Activated naive CD4-positive, alpha-beta T cell treated with anti-CD3 and anti-CD28 coated beads, Interleukin-2, amount 10 ng/mL, durations not matched to agents 7 days and 5 days (primary cell): ENCODE measurements at regions not wholly inside any gene's neighbourhood (a gene's known extent, or its start where the extent isn't known, plus 50 kb on each side); places are given as distances from the start of the nearest gene placed in this dataset.

ENCODE experiments used
- CTCF ChIA-PET: fragments of 350-600 bp; sonication (Branson Sonifier 250); formaldehyde crosslinking; loops from one replicate; lab custom pipeline; 2021; ENCODE audit warnings: antibody characterized with exemption; lab: Charles Lee
- DNase-seq: peaks from one replicate; pipeline ENCODE4 v3.0.0-alpha.2; 2020
- H3K27ac Mint-ChIP-seq: one replicate; pipeline ENCODE4 v1.8.0; 2021; ENCODE audit warnings: mild to moderate bottlenecking, moderate library complexity, mixed read lengths
- H3K27me3 Mint-ChIP-seq: one replicate; pipeline ENCODE4 v1.8.0; 2021; ENCODE audit warnings: mild to moderate bottlenecking, mixed read lengths
- H3K36me3 Mint-ChIP-seq: one replicate; pipeline ENCODE4 v1.8.0; 2021; ENCODE audit warnings: mixed read lengths
- H3K4me1 Mint-ChIP-seq: one replicate; pipeline ENCODE4 v1.8.0; 2021; ENCODE audit warnings: mixed read lengths
- H3K4me3 Mint-ChIP-seq: one replicate; pipeline ENCODE4 v1.8.0; 2021; ENCODE audit warnings: mild to moderate bottlenecking, moderate library complexity, mixed read lengths
- H3K9me3 Mint-ChIP-seq: one replicate; pipeline ENCODE4 v1.8.0; 2021; ENCODE audit warnings: mixed read lengths

DNA sequence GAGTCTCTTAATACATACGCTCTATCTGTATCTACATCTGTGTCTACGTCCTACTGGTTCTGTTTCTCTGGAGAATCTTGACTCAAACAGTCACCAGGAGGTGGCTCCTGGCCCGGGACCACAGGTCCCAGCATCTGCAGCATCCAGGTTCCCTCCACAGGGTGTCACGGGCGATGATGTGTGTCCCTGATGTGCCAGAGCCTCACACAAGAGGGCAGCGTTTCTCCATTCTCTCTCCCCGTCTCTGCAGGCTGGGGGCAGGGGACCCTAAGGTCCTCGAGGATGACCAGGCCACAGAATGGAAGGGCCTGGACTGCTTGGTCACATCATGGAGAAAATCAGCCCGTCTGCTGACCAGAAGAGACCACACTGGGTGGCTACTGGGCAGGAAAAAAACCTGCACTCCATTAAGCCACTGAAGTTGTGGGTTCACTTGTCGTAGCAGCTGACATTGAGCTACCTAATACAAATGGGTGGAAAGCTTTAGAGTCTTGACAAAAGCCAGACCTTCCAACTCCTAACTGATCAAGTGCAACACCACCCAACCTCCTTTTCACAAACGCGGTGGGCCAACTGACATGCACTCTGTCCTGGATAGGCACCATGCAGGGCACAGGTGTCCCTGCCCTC lies 392.5 kb downstream of the CTTN start:
- CTCF ChIA-PET = no interaction called here
- Mint-ChIP-seq H3K36me3 (no peaks in the 10 kb centered on the region), H3K27ac (no peak overlapping the region), H3K9me3 (peaks cover 26% of the 10 kb centered on the region), H3K4me1 (no peaks in the 10 kb centered on the region), H3K4me3 (no peak overlapping the region), H3K27me3 (no peaks in the 10 kb centered on the region)
- no peak for DNase-seq

DNA sequence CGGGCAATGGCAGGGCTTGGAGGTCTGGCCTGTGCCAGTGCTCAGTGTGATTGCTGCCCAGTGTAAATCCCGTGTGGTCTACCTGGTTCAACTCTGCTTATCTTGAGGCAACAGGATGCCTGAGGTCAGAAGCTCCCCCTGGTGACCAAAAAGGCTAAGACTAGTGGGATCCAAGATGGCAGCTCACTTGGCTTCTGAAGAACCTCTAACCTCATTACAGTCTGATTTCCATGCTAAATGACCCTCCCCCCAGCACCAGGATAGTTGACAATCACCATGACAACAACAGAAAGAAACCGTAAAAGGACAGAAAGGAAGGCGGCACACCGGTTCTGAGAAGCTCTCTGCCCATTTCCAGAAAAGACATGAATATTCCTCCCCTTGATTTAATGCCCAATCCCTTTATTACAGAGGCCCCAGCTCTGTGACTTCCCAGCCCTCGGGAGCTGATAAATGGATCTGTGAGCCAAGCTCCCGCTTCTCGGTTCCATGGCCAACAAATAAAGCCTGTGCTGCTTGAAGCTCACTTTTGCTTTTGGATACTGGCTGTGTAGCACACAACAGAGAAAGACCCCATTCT lies 398.4 kb downstream of the CTTN start:
- CTCF ChIA-PET = no interaction called here
- Mint-ChIP-seq H3K9me3 (peaks cover 32% of the 10 kb centered on the region), H3K36me3 (no peaks in the 10 kb centered on the region), H3K4me1 (no peaks in the 10 kb centered on the region), H3K4me3 (no peak overlapping the region), H3K27ac (no peak overlapping the region), H3K27me3 (no peaks in the 10 kb centered on the region)
- DNase-seq = no peak

DNA sequence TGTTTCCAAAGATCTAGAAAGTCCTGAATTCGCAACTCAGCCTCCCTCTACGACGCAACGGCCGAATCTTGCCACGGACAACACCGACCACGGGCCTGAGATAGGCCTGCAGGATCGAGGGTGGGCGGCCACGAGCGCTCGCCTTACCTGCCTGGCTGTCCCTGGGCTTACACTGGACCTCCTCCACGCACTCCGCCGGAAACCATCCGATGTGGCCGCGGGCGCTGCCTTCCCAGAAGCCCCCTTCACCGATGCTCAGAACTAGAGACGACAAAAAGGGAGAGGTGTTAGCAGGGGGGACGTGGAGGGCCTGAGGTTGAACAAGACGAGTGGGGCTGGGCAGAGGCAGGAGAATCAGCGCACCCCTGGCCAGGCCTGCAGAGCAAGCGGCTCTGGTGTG lies 400.0 kb downstream of the CTTN start:
- Mint-ChIP-seq H3K27me3 (no peaks in the 10 kb centered on the region), H3K4me1 (no peaks in the 10 kb centered on the region), H3K4me3 (no peak overlapping the region), H3K36me3 (no peaks in the 10 kb centered on the region), H3K9me3 (peaks cover 22% of the 10 kb centered on the region), H3K27ac (no peak overlapping the region)
- no peak for DNase-seq
- CTCF ChIA-PET = no interaction called here

DNA sequence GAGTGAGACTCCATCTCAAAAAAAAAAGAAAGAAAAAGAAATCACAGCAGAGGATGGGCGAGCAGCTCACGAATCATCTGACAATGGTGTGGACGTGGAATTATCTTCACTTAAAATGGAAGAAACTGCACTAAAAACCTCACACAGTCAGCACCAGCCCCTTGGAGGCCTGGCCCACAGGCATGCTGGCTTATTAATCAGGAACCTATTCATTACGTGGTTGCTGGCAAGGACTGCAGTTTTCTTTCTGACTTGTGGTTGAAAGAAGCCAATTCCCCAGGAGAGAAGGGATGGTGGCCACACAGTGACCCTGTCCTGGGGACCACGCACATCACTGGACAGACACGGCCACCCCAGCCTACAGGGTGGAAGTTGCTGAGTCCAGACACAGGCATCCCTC lies 401.1 kb downstream of the CTTN start:
- no peak overlapping the region for H3K4me3 Mint-ChIP-seq
- peaks cover 16% of the 10 kb centered on the region for H3K9me3 Mint-ChIP-seq
- DNase-seq = no peak
- no peaks in the 10 kb centered on the region for H3K4me1 Mint-ChIP-seq
- no peaks in the 10 kb centered on the region for H3K36me3 Mint-ChIP-seq
- H3K27ac Mint-ChIP-seq = no peak overlapping the region
- H3K27me3 Mint-ChIP-seq = peaks cover 5% of the 10 kb centered on the region
- CTCF ChIA-PET = no interaction called here

DNA sequence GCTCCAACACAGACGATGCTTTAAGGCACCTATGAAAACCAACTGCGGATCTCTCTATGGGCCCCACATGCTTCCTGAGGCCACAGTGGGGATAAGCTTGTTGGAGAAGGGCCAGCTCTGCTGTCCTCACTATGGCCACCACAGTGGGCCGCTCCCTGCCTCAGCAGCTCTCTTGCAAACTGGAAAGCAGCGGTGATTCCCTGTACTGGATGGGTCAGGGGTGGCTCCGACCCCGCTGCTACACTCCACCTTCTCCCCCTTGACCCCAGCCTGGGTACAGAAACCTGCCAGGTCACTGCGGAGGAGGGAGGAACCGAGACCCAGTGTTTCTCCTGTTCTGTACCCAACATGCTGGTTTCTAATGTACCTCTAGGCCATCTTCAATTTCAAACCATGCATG lies 403.9 kb downstream of the CTTN start:
- CTCF ChIA-PET = no interaction called here
- H3K36me3 Mint-ChIP-seq = no peaks in the 10 kb centered on the region

DNA sequence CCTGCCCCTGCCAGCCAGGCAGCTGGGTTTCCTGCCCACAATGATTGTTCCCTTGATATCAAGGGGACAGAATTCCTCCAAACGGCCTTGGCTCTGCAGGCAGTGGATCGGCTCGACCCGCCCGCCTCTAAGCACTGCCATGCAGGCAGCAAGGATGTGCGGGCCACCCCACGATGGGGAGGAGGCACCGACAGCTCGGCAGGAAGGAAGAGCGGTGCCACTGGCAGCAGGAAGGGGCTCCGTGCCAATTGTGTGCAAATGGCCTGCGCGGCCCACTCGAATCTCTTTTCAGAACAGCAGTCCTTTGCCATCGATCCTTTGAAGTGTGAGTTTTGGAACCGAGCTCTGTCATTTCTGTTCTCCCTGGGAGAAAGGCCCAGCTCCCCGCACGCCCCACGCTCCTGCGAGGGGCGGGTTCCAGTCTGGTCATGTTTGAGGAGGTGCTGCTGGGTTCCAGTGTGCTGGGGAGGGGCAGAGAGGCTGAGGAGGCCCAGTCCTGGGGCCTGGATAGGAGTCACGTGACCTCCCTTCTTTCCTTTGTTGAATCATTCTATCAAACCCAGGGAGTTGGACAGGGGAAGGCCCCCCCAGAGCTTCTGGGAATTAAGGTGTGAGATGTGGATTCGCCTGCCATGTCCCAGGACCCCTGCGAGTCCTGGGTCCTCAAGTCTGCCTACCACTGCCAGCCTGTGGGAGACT lies 406.0 kb downstream of the CTTN start:
- no peaks in the 10 kb centered on the region for H3K4me1 Mint-ChIP-seq
- no peaks in the 10 kb centered on the region for H3K9me3 Mint-ChIP-seq
- CTCF ChIA-PET = no interaction called here

More for the DNA sequence above, 403.9 kb downstream of the CTTN start:
- DNase-seq = no peak
- Mint-ChIP-seq H3K27ac (no peak overlapping the region), H3K4me1 (no peaks in the 10 kb centered on the region), H3K4me3 (no peak overlapping the region), H3K9me3 (peaks cover 3% of the 10 kb centered on the region), H3K27me3 (peaks cover 11% of the 10 kb centered on the region)

DNA sequence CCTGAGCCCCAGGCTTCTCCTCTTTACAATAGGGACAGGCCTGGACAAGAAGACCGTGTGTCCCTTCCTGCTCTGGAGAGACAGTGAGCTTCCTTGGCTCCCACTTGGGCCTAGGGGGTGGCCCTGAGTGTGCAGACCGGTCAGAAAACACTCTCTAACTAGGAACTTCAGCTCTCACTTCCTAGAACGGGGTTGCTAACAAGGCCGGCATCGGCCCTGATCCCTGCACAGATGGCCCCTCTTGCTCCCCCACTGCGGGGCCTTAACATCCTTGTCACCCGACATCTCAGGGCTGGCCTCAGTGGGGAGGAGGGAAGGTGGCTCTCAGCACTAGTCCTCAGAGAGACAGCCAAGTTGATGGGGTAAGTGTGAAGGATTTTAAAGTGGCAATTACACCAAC lies 406.9 kb downstream of the CTTN start:
- no peaks in the 10 kb centered on the region for H3K4me1 Mint-ChIP-seq
- H3K27ac Mint-ChIP-seq = no peak overlapping the region
- CTCF ChIA-PET = no interaction called here
- no peak for DNase-seq
- no peaks in the 10 kb centered on the region for H3K36me3 Mint-ChIP-seq
- no peak overlapping the region for H3K4me3 Mint-ChIP-seq
- no peaks in the 10 kb centered on the region for H3K9me3 Mint-ChIP-seq
- peaks cover 11% of the 10 kb centered on the region for H3K27me3 Mint-ChIP-seq

More for the DNA sequence above, 406.0 kb downstream of the CTTN start:
- Mint-ChIP-seq H3K27me3 (peaks cover 11% of the 10 kb centered on the region), H3K36me3 (no peaks in the 10 kb centered on the region), H3K4me3 (no peak overlapping the region), H3K27ac (no peak overlapping the region)
- DNase-seq = no peak

DNA sequence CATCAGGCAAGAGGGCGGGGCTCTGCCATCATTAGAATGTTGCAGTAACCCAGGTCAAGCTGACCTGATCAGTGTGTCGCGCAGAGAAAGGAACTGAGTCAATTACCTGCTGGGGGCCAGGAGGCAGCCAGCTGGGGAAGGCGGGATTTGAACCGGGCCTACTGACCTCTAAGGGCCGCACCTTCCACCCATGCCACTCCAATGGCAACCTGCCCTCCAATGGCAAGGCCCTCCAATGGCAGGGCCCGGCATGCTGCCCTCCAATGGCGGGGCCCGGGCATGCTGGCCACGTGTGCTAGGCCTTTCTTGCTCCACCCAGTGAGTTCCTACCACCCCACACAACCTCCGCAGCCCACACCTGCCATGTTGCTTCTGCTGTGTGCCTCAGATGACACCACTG lies 407.6 kb downstream of the CTTN start:
- CTCF ChIA-PET = no interaction called here
- H3K36me3 Mint-ChIP-seq = no peaks in the 10 kb centered on the region
- H3K4me1 Mint-ChIP-seq = no peaks in the 10 kb centered on the region

DNA sequence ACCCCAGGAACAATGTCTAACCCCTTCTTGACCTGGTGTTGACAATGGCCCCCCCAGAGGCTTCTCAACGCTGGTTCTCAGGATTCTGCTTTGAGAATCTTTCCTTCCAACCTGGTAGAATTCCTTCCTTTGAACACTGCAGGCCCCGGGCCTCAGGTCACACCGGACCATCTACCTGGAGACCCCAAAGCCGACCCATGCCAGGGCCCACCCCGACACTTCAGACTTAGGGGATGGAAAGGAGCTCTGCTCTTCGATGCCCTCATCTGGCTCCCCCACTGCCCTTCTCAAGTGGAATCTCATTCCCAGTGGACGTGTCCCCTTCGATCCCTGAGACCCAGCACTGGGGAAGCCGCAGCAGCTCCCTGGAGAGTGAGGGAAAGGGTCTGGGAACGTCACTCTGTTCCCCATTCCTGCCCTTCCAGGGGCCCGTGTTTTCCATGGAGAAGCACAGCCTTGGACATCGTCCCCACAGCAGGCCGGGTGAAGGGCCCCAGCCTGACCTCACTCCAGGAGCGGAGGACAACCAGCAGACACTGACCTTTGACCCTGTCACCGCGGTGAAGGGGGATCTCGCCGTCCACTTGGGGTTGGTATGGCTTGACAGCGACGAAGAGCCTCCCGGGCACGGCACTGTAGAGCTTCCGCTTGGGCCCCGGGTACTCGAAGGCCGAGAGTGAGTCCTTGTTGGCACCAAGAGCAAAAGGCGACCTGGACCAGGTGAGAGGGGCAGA lies 408.3 kb downstream of the CTTN start:
- DNase-seq = no peak
- no peaks in the 10 kb centered on the region for H3K36me3 Mint-ChIP-seq
- CTCF ChIA-PET = no interaction called here
- peaks cover 11% of the 10 kb centered on the region for H3K27me3 Mint-ChIP-seq
- H3K9me3 Mint-ChIP-seq = no peaks in the 10 kb centered on the region
- no peak overlapping the region for H3K27ac Mint-ChIP-seq
- no peaks in the 10 kb centered on the region for H3K4me1 Mint-ChIP-seq
- no peak overlapping the region for H3K4me3 Mint-ChIP-seq

More for the DNA sequence above, 407.6 kb downstream of the CTTN start:
- no peak for DNase-seq
- H3K27me3 Mint-ChIP-seq = peaks cover 11% of the 10 kb centered on the region
- no peak overlapping the region for H3K27ac Mint-ChIP-seq
- no peak overlapping the region for H3K4me3 Mint-ChIP-seq
- H3K9me3 Mint-ChIP-seq = no peaks in the 10 kb centered on the region

DNA sequence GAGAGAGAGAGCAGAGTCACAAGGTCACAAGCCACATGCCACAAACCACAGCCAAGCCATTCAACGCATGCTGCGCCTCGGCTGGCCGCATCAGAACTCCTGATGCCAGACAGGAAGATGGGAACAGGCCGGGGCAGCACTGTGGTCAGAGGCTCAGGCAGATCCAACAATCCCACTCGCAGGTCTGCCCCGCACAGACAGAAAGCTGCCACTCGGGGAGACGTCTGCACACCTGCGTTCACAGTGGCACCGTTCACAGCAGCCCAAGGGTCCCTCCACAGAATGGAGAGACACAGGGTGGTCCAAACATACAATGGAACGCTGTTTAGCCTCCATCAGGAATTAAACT lies 408.8 kb downstream of the CTTN start:
- CTCF ChIA-PET = no interaction called here
- Mint-ChIP-seq H3K4me3 (no peak overlapping the region), H3K4me1 (no peaks in the 10 kb centered on the region), H3K27me3 (peaks cover 11% of the 10 kb centered on the region), H3K36me3 (no peaks in the 10 kb centered on the region), H3K27ac (no peak overlapping the region), H3K9me3 (no peaks in the 10 kb centered on the region)
- DNase-seq = no peak

DNA sequence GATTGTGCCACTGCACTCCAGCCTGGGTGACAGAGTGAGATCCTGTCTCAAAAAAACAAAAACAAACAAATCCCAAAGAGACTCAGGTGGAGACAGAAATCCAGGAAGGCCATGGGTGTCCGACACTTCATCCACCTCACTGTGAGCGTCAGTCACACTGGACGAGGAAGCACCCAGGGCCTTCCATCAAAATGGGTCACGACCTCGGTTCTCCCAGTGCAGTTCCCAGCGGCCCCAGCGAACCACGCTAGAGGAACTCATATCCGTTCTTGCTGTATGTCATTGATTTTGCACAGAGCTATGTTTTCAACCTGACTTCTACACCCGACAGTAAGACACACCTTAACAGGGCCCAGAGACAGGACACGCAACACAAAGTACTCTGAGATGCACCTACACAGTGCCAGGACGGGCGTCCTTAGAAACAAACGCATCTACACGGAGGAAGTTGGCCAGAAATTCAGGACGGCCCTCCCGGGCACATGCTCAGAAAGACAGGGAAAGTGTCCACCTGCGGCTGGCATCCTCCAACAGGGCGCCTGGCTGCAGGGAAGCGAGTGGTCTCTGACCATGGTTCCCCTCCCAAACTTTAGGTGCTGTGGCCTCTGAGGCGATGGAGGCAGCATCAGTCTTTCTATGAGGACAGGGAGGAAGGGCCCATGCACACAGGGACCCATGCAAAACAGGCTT lies 410.5 kb downstream of the CTTN start:
- no peaks in the 10 kb centered on the region for H3K36me3 Mint-ChIP-seq
- peaks cover 11% of the 10 kb centered on the region for H3K27me3 Mint-ChIP-seq
- H3K27ac Mint-ChIP-seq = no peak overlapping the region
- DNase-seq = no peak
- CTCF ChIA-PET = no interaction called here
- H3K4me1 Mint-ChIP-seq = no peaks in the 10 kb centered on the region
- no peaks in the 10 kb centered on the region for H3K9me3 Mint-ChIP-seq
- no peak overlapping the region for H3K4me3 Mint-ChIP-seq

DNA sequence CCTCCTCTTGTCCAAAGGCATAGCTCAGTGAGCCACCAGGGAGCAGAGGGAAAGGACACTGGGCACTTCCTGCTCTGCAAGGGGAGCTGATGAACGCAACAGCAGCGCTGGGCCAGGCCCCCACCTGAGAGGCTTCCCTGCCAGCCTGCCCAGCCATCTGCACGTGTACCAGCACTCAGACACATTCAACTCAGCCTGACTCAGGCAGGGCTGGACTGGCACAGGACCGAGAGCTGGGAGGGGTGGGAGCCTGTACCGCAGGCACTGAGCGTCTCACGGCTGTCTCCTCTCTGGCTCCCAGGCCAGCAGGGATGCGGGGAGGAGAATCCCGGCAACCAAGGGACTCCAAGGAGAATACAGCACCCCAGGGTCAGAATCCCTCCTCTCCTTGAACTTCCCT lies 411.8 kb downstream of the CTTN start:
- DNase-seq = no peak
- no peak overlapping the region for H3K27ac Mint-ChIP-seq
- H3K4me1 Mint-ChIP-seq = no peaks in the 10 kb centered on the region
- no peaks in the 10 kb centered on the region for H3K36me3 Mint-ChIP-seq
- H3K4me3 Mint-ChIP-seq = no peak overlapping the region
- peaks cover 2% of the 10 kb centered on the region for H3K27me3 Mint-ChIP-seq
- CTCF ChIA-PET = no interaction called here
- H3K9me3 Mint-ChIP-seq = no peaks in the 10 kb centered on the region

DNA sequence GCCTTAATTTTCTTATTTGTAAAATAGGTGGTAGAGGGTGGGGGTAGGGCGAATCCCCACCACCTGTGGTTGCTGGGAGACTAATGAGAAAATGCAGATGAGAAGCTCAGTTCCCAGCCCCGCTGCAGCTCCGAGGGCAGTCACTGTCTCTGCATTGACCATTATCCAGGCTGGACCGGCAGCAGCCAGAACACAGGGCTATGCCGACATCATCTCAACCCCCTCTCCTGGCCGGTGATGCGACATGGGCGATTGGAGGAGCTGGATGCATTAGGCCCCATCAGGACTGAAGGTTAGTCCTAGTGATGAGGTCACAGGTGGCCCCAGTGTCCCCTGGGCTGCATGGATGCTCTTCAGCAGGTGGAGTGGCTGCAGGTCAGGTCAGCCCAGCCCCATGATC lies 412.4 kb downstream of the CTTN start:
- Mint-ChIP-seq H3K4me3 (no peak overlapping the region), H3K27me3 (no peaks in the 10 kb centered on the region), H3K4me1 (no peaks in the 10 kb centered on the region), H3K27ac (no peak overlapping the region), H3K9me3 (no peaks in the 10 kb centered on the region), H3K36me3 (no peaks in the 10 kb centered on the region)
- CTCF ChIA-PET = no interaction called here
- DNase-seq = no peak

DNA sequence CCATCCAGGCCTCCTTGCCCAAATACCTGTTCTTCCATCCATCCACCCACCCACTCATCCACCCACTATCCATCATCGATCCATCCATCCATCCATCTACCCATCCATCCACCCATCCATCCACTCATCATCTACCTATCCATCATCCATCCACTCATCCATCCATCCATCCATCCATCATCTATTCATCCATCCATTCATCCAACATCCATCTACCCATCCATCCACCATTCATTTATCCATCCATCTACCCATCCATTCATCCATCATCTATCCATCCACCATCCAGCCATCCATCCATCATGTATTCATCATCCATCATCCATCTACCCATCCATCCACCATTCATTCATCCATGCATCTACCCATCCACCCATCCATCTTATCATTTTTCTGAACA lies 413.2 kb downstream of the CTTN start:
- CTCF ChIA-PET = no interaction called here
- no peaks in the 10 kb centered on the region for H3K36me3 Mint-ChIP-seq
- no peak overlapping the region for H3K27ac Mint-ChIP-seq
- H3K9me3 Mint-ChIP-seq = no peaks in the 10 kb centered on the region
- no peak for DNase-seq
- H3K4me3 Mint-ChIP-seq = no peak overlapping the region
- no peaks in the 10 kb centered on the region for H3K4me1 Mint-ChIP-seq
- H3K27me3 Mint-ChIP-seq = no peaks in the 10 kb centered on the region
